Erythroblast (primary cell): ENCODE measurements at regions not wholly inside any gene's neighbourhood (a gene's known extent, or its start where the extent isn't known, plus 50 kb on each side); places are given as distances from the start of the nearest gene placed in this dataset.

Experiments used
- GATA1 ChIP-seq: IDR thresholded peaks from 2 replicates; pipeline ENCODE4 v1.6.1; 2011; ENCODE audit warnings: low read depth, mild to moderate bottlenecking, control low read depth, low read length, moderate library complexity
- POLR2A ChIP-seq: IDR thresholded peaks from 2 replicates; pipeline ENCODE4 v1.6.1; 2011; ENCODE audit warnings: mild to moderate bottlenecking, low read length

DNA sequence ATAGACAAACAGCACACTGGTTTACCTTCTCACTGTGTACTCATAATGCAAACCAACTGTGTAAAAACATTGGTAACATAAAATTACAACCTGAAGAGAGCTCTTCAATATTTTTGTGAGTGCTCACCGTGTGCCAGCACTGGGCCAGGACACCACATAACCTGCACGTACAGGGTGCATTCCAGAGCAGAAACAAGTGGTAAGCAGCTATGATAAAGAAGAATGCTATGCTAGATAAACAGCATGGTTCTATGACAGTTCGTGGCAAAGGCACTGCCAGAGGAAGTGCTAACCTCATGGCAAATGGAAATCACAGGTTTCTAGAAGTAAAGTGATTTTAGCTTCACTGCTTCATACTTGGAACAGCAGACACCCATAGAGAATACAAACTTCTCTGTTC, 343.5 kb downstream of the MTX2 start:
- TF ChIP-seq POLR2A (no peak), GATA1 (no peak)
